SH-SY5Y (cell line): ENCODE measurements at regions not wholly inside any gene's neighbourhood (a gene's known extent, or its start where the extent isn't known, plus 50 kb on each side); places are given as distances from the start of the nearest gene placed in this dataset.

Experiments used
- GATA2 ChIP-seq: IDR thresholded peaks from 2 replicates; pipeline ENCODE4 v1.6.1; 2011; ENCODE audit warnings: mild to moderate bottlenecking, low read depth, low read length
- GATA3 ChIP-seq: IDR thresholded peaks from 2 replicates; pipeline ENCODE4 v1.6.1; 2011; ENCODE audit warnings: low read depth, mild to moderate bottlenecking, low read length, moderate library complexity

DNA sequence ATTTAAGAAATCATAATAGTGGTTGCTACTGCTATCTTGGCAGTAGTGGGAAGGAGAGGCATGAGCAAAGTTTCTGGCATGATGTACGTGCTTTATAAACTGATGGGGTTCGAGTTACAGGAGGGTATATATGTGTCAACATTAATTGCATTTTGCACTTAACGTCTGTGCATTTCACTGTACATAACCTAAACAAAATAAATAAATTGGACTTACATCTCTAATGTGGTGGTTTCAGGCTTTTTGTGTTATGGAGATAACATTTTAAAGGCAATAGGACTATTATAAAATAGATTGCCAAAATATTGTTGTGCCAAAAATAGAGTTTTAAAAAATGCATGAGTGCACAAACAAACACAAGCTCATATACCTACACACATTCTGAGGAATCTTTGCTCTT lies 1001.1 kb upstream of the GJE1 start:
- TF ChIP-seq GATA2 (no peak), GATA3 (no peak)
